Heart left ventricle (tissue), 13 donors: ENCODE measurements at regions not wholly inside any gene's neighbourhood (a gene's known extent, or its start where the extent isn't known, plus 50 kb on each side); places are given as distances from the start of the nearest gene placed in this dataset.
"Not testable (repeated sequence)": the region's sequence is repeated elsewhere in the genome, so short reads cannot be mapped to it uniquely, and the experiment has no call there.

Experiments used
- POLR2A ChIP-seq, 2 donors: fragments of 450-650 bp; IDR thresholded peaks; one replicate each; pipeline ENCODE4 v1.6.1; 2017; ENCODE audit warnings: antibody characterized with exemption in 2 of 2, mild to moderate bottlenecking in 2 of 2, moderate library complexity in 2 of 2
- TF ChIP-seq, protein P1 (sequence below), 12 donors: fragments of 200-600 bp; sonication (generic) in 4 of 12; IDR thresholded peaks; one replicate each; pipeline versions ENCODE4 v1.5.0 to v1.8.0; 2018 to 2022; ENCODE audit warnings: antibody characterized with exemption in 12 of 12, mild to moderate bottlenecking in 5 of 12
- donor health status: ischemic (EF 13 %, LVEDD 7.1; RV severe dilation, severe dysfunction).
- donor health status: DM: no; HTN: yes; CAD: no.
- donor health status: DM: no; HTN: no; CAD: no.
- donor health status: ischemic (EF 25% LVEDD 6.9; RV normal size, moderate dysfunction).
- donor health status: ischemic (EF 25% LVEDD 5.7; RV mildly dilated, moderate dysfunction).
- donor health status: ischemic (EF 35%, LVEDD 5.7; RV mildly dilated, moderate dysfunction).
- donor health status: nonischemic (EF 11% LVEDD 7.7; RV severe dilation, severe dysfunction).
- donor health status: DM: yes; HTN: yes; CAD: no.
- donor health status: PGD.
- donor health status: ischemic (EF 29% LVEDD 5.4; RV normal size, mild dysfunction).
- donor health status: nonischemic (EF 23%, LVEDD 6.1; RV moderate dilation, normal function).

DNA sequence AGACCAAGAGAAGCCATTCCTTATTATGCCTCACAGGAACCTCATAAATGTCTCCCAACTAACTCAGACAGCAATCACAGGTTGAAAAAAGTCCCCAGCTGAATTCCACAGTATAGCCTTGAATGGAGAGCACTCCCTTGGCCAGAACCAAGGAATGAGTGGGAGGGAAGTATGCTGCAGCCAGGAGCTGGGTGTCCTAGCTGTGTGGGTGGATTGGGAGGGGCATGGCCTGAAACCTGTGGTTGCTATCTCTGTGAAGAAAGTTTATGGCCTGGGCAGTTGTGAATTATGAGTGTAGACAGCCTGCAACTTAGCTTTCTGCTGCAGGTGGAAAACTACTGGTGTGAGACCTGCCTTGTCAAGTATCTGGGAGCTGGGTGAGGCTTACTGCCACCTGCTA, 316.1 kb upstream of the VSTM2A start:
- TF ChIP-seq, protein P1, sequence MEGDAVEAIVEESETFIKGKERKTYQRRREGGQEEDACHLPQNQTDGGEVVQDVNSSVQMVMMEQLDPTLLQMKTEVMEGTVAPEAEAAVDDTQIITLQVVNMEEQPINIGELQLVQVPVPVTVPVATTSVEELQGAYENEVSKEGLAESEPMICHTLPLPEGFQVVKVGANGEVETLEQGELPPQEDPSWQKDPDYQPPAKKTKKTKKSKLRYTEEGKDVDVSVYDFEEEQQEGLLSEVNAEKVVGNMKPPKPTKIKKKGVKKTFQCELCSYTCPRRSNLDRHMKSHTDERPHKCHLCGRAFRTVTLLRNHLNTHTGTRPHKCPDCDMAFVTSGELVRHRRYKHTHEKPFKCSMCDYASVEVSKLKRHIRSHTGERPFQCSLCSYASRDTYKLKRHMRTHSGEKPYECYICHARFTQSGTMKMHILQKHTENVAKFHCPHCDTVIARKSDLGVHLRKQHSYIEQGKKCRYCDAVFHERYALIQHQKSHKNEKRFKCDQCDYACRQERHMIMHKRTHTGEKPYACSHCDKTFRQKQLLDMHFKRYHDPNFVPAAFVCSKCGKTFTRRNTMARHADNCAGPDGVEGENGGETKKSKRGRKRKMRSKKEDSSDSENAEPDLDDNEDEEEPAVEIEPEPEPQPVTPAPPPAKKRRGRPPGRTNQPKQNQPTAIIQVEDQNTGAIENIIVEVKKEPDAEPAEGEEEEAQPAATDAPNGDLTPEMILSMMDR (IDR thresholded peaks at IDR 0.05), result not testable (repeated sequence)
- not testable (repeated sequence) for TF ChIP-seq POLR2A (IDR thresholded peaks at IDR 0.05)
